ENCODE measurements at regions not wholly inside any gene's neighbourhood (a gene's known extent, or its start where the extent isn't known, plus 50 kb on each side); places are given as distances from the start of the nearest gene placed in this dataset.

- Histone ChIP-seq H3K79me2 (ENCODE audit: low read depth) (no peaks in the 10 kb centered on the region), H3K4me1 (no peaks in the 10 kb centered on the region), H3K9me3 (ENCODE audit: low read depth) (no peaks in the 10 kb centered on the region), H3K4me3 (no peak overlapping the region), H3K27ac (no peak overlapping the region), H2AFZ (replicated peaks) (no peak overlapping the region), H3K36me3 (no peaks in the 10 kb centered on the region), H3F3A (ENCODE audit: low read depth) (peaks cover 6% of the 10 kb centered on the region), H3K27me3 (no peaks in the 10 kb centered on the region), H3K9ac (no peak overlapping the region), H3K4me2 (no peak overlapping the region), H4K20me1 (ENCODE audit: low read depth) (no peaks in the 10 kb centered on the region)
- H3K27me3 Mint-ChIP-seq (ENCODE audit: insufficient read depth, low read depth) = no peaks in the 10 kb centered on the region
- no peak for DNase-seq (ENCODE audit: low spot score)
- TF ChIP-seq CTCF (IDR thresholded peaks at IDR 0.05) (no peak), EZH2phosphoT487 (IDR thresholded peaks at IDR 0.05) (no peak), EZH2 (IDR thresholded peaks at IDR 0.05) (no peak)
- peak overlapping the region; percentile 22 for H3K27ac Mint-ChIP-seq
- H3K4me3 Mint-ChIP-seq = no peak overlapping the region
- H3K36me3 Mint-ChIP-seq = no peaks in the 10 kb centered on the region
- H3K9me3 Mint-ChIP-seq = no peaks in the 10 kb centered on the region
- peaks cover 16% of the 10 kb centered on the region for H3K4me1 Mint-ChIP-seq
Measured at GRCh38 chr3:74004386-74004785, 379.6 kb upstream of the PDZRN3 start.

GRCh38 chr3:74003734-74004133, 379.0 kb upstream of the PDZRN3 start:
- no peaks in the 10 kb centered on the region for H3K4me1 ChIP-seq
- no peak overlapping the region for H3K27ac ChIP-seq
- Mint-ChIP-seq H3K36me3 (no peaks in the 10 kb centered on the region), H3K4me1 (peaks cover 16% of the 10 kb centered on the region), H3K27ac (no peak overlapping the region), H3K4me3 (no peak overlapping the region), H3K27me3 (ENCODE audit: insufficient read depth, low read depth) (no peaks in the 10 kb centered on the region), H3K9me3 (no peaks in the 10 kb centered on the region)
- H3F3A ChIP-seq (ENCODE audit: low read depth) = peaks cover 6% of the 10 kb centered on the region
- H3K4me3 ChIP-seq = no peak overlapping the region
- no peaks in the 10 kb centered on the region for H3K27me3 ChIP-seq
- H3K4me2 ChIP-seq = no peak overlapping the region
- DNase-seq (ENCODE audit: low spot score) = peak; percentile 15
- H4K20me1 ChIP-seq (ENCODE audit: low read depth) = no peaks in the 10 kb centered on the region
- H3K79me2 ChIP-seq (ENCODE audit: low read depth) = no peaks in the 10 kb centered on the region
- H3K9me3 ChIP-seq (ENCODE audit: low read depth) = no peaks in the 10 kb centered on the region
- TF ChIP-seq EZH2phosphoT487 (IDR thresholded peaks at IDR 0.05) (no peak), EZH2 (IDR thresholded peaks at IDR 0.05) (no peak), CTCF (IDR thresholded peaks at IDR 0.05) (no peak)
- no peak overlapping the region for H2AFZ ChIP-seq (replicated peaks)
- no peak overlapping the region for H3K9ac ChIP-seq
- no peaks in the 10 kb centered on the region for H3K36me3 ChIP-seq

GRCh38 chr3:74001436-74001835, 376.7 kb upstream of the PDZRN3 start:
- Histone ChIP-seq H3K27ac (no peak overlapping the region), H4K20me1 (ENCODE audit: low read depth) (no peaks in the 10 kb centered on the region), H3K27me3 (no peaks in the 10 kb centered on the region), H3K4me3 (no peak overlapping the region), H3K79me2 (ENCODE audit: low read depth) (no peaks in the 10 kb centered on the region), H3K36me3 (no peaks in the 10 kb centered on the region), H2AFZ (replicated peaks) (no peak overlapping the region), H3F3A (ENCODE audit: low read depth) (peaks cover 6% of the 10 kb centered on the region), H3K4me1 (no peaks in the 10 kb centered on the region), H3K4me2 (no peak overlapping the region), H3K9ac (no peak overlapping the region), H3K9me3 (ENCODE audit: low read depth) (no peaks in the 10 kb centered on the region)
- Mint-ChIP-seq H3K27ac (no peak overlapping the region), H3K4me3 (no peak overlapping the region), H3K27me3 (ENCODE audit: insufficient read depth, low read depth) (no peaks in the 10 kb centered on the region), H3K9me3 (no peaks in the 10 kb centered on the region), H3K36me3 (no peaks in the 10 kb centered on the region), H3K4me1 (peaks cover 16% of the 10 kb centered on the region)
- no peak for DNase-seq (ENCODE audit: low spot score)
- no peak for TF ChIP-seq CTCF (IDR thresholded peaks at IDR 0.05)
- TF ChIP-seq EZH2phosphoT487 (IDR thresholded peaks at IDR 0.05) = no peak
- no peak for TF ChIP-seq EZH2 (IDR thresholded peaks at IDR 0.05)

All from neural progenitor cell (in vitro differentiated cells).